Right ventricle myocardium inferior (tissue), 1 donor: ENCODE measurements at regions not wholly inside any gene's neighbourhood (a gene's known extent, or its start where the extent isn't known, plus 50 kb on each side); places are given as distances from the start of the nearest gene placed in this dataset.

ENCODE experiments used
- ATAC-seq: fragments of 200-7000 bp; cut with Tn5 transposase; one replicate; pipeline ENCODE4 v1.9.1; 2020; ENCODE audit warnings: mild to moderate bottlenecking, moderate library complexity
- DNase-seq: peaks from one replicate; pipeline ENCODE4 v3.0.0; 2021; ENCODE audit errors: missing footprints
- intact Hi-C: fragments of 100-400 bp; cut with DNase I; formaldehyde crosslinking; loops from one replicate; pipeline ENCODE4 v1.11.0; 2022
- donor health status: DM: no; HTN: yes; CAD: no; lungs with severe emphysema.

DNA sequence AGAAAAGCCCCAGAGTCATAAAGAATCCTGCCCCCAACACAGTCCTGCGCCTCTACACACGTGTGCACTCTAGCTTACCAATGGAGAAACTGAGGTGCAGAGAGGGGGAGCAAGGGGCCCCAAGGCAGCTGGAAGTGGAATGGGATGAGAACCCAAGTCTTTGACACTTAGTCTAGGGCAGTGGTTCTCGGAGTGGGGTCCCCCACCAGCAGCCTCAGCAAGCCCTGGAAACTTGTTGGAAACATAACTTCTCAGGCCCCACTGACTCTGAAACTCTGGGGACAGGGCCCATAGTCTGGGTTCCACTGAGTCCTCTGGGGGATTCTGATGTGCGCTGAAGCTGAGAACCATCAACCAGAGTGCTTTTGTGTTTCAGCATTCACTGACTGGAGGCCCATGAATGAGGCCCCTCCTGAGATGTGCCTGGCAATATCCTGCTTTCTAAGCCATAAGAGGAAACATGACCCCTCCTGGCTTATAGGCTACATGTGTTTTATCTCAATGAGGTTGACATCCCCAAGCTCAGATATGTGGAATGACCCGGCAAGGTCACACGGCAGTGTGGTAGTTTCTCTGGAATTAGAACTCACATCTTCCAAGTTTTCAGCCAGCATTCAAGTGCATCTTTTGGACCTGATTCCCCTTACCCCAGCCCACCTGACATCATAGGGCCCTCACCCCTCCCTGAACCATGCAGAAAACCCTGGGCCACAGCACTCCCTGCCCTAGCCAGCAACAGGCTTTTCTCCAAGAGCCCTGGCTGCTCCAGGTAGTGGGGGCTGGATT is 147.3 kb upstream of the PCBD1 start:
- intact Hi-C loops: no loop called here
- ATAC-seq (no peak), DNase-seq (no peak)

- DNase-seq (no peak), ATAC-seq (no peak)
- intact Hi-C loops: no loop called here
Observed at GRCh38 chr10:71036297-71036966, 148.1 kb upstream of the PCBD1 start.

- intact Hi-C loops: no loop called here
- ATAC-seq: no peak
- DNase-seq: no peak
Observed at GRCh38 chr10:71038091-71038633, 149.8 kb upstream of the PCBD1 start.

DNA sequence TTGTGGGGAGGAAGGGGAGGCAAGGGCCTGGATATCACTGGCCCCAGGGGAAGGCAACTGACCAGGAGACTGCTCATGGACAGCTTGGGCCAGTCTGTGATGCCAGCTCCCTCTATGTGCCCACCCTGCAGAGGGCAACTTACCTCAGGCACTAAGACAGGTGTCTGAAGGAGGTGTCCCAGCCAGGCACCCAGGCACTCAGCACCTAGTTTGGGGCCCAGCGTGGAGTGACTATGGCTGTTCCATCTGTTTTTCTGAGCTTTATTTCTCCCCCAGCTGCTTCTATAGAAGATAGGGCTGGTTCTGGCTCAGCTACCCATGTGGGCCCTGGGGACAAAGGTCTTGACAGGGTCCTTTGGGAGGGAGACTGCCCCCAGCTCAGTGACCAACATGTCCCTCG is 150.6 kb upstream of the PCBD1 start:
- no peak for DNase-seq
- intact Hi-C loops: no loop called here
- no peak for ATAC-seq

DNA sequence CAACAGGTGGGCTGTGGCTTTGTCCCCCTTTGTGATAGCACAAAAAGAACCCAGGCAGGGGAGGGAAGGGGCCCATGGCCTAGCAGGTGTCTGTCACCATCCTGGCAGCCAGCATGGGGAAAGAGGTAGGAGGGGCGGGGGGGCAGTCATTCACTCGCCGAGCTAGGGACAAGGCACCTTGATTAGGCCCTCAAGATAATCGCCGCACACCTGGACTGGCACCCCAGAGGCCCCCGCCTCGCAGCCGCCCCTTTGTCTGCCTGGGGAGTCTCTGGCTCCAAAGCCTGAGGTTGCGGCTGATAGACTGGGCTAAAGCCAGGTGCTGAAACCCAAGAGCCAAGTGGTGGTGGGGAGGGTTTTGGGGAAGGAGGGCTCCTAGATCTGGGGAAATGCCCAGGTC is 151.2 kb upstream of the PCBD1 start:
- intact Hi-C loops: no loop called here
- no peak for ATAC-seq
- DNase-seq: no peak

DNA sequence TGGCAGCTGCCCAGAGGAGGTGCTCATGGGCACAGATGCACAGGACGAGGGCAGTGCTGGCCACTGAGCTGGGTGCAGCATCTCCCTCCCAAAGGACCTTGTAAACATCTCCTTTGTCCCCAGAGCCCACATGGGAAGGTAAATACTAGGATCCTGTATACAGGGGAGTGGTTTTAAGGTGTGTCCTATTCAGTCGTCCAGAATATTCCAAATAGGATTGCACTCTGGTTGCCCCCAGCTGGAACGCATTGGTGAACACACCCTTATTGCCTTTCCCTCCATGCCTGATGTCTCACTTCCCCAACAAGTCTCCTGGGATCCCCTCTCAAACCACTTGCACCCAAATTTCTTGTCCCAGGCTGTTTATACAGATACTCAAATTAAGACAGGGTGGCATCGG is 152.0 kb upstream of the PCBD1 start:
- intact Hi-C loops: no loop called here
- ATAC-seq (no peak), DNase-seq (no peak)

- ATAC-seq: no peak
- no peak for DNase-seq
- intact Hi-C loops: no loop called here
Observed at GRCh38 chr10:71040846-71041605, 152.7 kb upstream of the PCBD1 start.

- intact Hi-C loops: no loop called here
- DNase-seq (no peak), ATAC-seq (no peak)
Observed at GRCh38 chr10:71042216-71042615, 153.9 kb upstream of the PCBD1 start.

- intact Hi-C loops: no loop called here
- ATAC-seq (no peak), DNase-seq (no peak)
Observed at GRCh38 chr10:71042699-71043098, 154.3 kb upstream of the PCBD1 start.

DNA sequence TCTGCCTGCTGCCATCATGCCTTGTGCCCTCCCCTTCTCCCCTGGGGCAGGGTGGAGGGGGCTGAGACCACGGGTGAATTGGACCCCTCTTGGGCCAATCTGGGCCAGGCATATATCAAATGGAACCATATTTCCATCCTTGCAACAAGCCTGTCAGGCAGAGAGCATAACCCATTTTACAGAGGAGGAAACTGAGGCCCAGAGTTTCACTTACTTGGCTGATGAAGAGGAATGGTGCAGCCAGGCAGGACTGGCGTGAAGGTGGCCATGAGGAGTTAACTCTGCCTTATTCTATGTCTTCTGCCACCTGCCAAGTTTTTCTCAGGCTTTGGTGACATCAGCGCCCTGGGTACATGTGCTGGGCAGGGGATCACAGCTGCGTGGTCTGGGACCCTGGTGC is 155.5 kb upstream of the PCBD1 start:
- intact Hi-C loops: no loop called here
- DNase-seq (no peak), ATAC-seq (no peak)

DNA sequence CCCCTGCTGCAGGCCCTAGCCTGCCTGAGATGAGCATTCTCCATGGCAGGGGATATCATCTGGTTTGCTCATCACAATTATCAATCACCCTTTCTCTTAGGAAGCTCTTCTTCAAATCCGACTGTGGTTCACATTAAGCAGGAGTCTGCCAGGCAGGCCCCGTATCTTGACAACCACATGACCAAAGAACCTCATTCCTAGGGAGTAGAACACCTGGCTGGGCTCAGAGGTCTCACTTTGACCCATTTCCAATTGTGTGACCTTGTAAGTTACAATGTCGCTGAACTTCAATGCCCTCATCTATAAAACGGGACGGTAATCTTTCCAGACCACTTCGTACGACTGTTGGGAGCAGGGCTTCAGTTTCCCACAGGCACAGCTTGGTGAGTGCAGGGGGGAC is 156.4 kb upstream of the PCBD1 start:
- DNase-seq: no peak
- ATAC-seq: no peak
- intact Hi-C loops: no loop called here

DNA sequence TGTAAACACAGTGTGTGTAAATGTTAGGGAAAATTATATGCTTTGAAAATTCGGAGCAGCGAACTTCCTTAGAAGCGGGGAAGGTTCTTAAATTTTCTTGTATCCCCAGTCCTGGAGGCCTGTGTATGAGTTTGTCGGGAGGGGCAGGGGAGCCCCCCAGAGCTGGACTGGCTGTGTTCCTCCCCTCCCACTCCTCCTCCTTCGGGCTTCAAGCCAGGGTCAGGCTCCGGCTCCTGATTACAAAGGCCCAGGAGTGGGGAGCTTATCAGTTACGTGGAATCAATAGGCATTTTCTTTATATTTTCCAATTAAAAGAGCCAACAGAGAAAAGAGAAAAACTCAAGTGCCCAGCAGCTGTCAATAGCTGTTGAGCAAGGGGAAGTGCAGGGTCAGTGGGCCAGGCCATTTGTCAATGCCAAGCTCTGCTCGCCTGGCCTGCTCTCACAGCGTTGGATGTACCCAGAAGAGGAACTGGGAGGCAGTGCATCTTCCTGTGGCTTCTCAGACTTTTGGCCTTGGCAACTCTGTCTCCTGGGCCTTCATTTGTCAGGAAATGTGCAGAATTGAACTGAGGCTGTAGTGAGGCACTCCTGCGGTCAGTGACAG is 156.9 kb upstream of the PCBD1 start:
- DNase-seq (no peak), ATAC-seq (peak; percentile 51)
- intact Hi-C loops: no loop called here

DNA sequence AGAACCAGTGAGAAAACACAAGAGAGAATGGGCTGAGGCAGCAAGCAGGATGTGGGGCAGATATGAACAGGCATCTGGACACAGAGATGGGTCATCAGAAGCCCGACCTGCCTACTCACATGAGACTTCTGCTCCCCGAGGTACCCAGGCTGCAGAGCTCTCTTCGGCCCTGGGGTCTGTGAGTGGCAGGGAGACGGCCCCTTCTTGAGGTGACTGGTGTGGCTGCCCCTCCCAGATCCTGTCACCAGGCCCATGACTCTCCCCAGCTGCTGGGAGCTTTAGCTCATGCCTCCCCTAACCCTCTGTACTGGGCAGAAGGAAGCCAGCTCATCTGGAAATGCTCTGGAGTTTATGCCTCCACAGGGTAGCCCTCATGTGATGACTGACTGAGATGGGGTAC is 157.6 kb upstream of the PCBD1 start:
- intact Hi-C loops: no loop called here
- DNase-seq: no peak

GRCh38 chr10:71046747-71047146 is 158.4 kb upstream of the PCBD1 start:
- ATAC-seq (no peak), DNase-seq (no peak)
- intact Hi-C loops: no loop called here

More for the DNA sequence above, 157.6 kb upstream of the PCBD1 start:
- no peak for ATAC-seq

DNA sequence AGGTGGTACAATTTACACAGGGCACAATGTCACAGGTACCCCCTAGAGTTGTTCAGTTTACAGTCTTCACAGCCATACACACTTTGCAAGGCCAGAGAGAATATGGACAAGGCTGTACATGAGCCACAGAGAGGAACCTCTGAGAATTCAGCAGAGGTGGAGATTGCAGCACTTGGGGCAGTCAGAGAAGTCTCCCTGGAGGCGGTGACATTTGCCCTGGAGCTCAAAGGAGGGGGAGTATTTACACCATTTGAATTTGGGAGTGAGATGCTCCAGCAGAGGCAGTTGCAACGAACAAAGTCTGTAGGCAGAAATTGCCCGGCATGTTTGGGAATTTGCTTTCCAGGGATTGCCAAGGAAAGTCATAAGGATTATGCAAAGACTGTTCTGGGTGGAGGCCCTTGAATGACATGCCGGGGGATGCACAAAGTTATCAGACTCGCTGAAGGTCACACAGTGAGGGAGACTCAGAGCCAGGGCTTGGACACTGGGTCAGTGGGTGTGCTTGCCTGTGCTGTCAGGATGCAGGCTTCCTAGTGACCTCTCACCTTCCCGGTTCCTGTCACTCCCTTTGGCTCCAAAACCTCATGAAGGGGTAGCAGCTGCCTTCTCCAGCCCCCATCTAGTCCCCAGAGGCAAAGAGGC is 160.7 kb upstream of the PCBD1 start:
- no peak for ATAC-seq
- intact Hi-C loops: no loop called here
- DNase-seq: no peak

- no peak for ATAC-seq
- intact Hi-C loops: no loop called here
- no peak for DNase-seq
Observed at GRCh38 chr10:71049994-71050393, 161.6 kb upstream of the PCBD1 start.

GRCh38 chr10:71052076-71052660 is 160.2 kb upstream of the UNC5B start:
- DNase-seq (no peak), ATAC-seq (no peak)
- intact Hi-C loops: no loop called here

GRCh38 chr10:71052708-71053107 is 159.7 kb upstream of the UNC5B start:
- intact Hi-C loops: no loop called here

More at GRCh38 chr10:71052708-71053107, 159.7 kb upstream of the UNC5B start:
- no peak for DNase-seq
- no peak for ATAC-seq
